CD4-positive, alpha-beta T cell treated with Interleukin-6 at 100 ng/mL for 8 hours (primary cell): ENCODE measurements at regions not wholly inside any gene's neighbourhood (a gene's known extent, or its start where the extent isn't known, plus 50 kb on each side); places are given as distances from the start of the nearest gene placed in this dataset.
"Not testable (repeated sequence)": the region's sequence is repeated elsewhere in the genome, so short reads cannot be mapped to it uniquely, and the experiment has no call there.

Source experiments
- DNase-seq: peaks from one replicate; pipeline ENCODE4 v3.0.0-alpha.2; 2020; ENCODE audit warnings: mixed read lengths, low spot score

DNA sequence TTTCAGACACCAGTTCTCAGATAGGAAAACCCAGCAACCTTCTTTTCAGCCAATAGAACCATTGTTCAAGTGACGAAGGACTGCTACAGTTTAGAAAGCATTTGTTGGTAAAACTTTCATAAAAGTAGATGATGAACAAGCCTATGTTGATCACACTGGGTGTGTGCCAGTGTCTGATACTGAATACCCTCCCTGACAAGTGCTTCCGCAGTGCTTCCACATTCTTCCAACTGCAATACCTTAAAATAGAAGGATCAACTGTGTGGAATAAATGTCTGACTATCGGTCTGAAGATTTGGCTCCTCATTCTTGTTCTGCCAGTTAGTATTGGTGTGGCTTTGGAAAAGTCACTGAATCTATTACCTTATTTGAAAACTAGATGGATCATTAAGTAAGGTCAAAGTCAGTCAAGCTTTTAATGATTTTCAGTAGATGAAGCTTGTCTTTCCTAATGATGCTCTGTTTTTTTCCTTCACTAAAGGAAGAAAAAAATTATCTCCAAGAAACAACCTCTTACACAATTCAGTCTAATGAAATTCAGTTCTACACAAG is 479.4 kb upstream of the CBLB start:
- DNase-seq = no peak

DNA sequence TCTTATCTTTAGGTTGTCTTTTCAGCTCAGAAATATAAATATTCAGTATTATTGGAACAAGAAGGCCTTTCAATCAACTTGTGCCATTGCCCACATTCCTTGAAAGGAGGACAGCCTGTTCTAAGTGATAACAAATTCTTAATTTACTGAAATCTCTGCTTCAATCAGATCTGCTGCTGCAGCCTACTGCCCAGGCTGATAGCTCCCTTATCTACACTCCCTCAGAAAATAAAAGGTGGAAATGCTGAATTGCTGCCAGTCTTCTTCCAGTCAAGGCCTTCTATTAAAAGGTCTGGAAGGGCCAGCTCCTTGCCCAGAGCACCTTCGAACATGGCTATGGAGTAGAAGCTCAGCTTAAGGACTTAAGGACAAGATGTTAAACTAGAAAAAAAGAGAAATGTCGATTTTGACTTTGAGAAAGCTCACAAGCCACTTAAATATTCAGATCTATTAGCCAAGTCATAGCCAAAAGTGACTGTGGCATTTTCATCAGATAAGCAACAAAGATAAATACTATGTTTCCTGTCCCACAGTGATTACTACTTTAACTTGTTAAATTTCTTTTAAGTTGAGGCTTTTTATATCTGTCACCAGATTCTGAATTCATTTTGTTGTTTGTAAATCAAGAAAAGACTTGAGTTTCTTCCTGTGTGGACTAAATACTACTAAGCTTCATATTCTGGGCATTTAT is 480.5 kb upstream of the CBLB start:
- DNase-seq = no peak

- no peak for DNase-seq
Observed at GRCh38 chr3:106355873-106356272, 487.1 kb upstream of the CBLB start.

DNA sequence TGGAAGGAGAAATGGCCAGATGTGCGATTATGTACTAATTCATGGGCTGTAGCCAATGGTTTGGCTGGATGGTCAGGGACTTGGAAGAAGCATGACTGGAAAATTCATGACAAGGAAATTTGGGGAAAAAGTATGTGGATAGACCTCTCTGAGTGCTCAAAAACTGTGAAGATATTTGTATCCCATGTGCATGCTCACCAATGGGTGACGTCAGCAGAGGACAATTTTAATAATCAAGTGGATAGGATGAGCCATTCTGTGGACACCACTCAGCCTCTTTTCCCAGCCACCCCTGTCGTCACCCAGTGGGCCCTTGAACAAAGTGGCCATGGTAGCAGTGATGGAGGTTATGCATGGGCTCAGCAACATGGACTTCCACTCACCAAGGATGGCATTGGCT is 490.9 kb upstream of the CBLB start:
- no peak for DNase-seq

- not testable (repeated sequence) for DNase-seq
Observed at GRCh38 chr3:106360901-106361300, 492.1 kb upstream of the CBLB start.

- DNase-seq = no peak
Observed at GRCh38 chr3:106364477-106364876, 495.7 kb upstream of the CBLB start.

DNA sequence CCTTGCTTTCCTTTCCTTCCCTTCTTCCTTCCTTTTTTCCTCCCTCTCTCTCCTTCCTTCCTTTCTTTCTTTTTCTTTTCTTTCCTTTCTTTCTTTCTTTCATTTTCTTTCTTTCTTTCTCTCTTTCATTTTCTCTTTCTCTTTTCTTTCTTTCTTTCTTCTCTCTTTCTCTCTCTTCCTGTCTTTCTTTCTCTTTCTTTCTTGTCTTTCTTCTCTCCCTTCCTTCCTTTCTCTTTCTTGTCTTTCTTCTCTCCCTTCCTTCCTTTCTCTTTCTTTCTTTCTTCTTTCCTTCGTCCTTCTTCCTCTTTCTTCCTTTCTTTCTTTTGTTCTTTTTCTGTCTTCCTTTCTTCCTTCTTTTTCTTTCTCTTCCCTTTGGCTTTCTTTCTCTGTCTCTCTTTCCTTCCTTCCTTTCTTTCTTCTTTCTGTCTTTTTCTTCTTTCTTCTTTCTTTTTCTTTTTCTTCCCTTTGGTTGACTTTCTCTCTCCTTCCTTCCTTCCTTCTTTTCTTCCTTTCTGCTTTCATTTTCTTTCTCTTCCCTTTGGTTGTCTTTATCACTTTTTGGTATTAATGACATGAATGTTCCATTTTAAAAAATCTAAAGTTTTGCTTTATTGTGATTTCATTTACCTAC is 496.4 kb upstream of the CBLB start:
- no peak for DNase-seq

DNA sequence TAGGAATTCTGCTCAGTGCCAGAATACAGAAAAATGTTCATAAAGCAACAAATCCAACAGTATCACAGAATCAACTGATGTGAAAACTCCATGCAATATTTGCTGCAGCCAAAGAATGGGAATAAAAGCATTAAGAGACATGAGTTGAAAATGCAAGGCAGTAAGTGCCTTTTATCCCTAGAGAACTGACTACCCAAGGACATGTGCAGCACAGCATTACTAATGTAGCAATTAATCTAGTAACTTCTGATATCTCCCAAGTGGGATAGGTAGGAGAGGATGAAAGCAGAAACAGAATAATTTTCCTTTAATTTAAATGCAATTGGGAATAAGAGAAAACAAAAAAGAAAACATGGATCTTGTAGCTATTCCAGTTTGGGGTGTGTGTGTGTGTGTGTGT is 497.5 kb upstream of the CBLB start:
- DNase-seq = no peak

- no peak for DNase-seq
Observed at GRCh38 chr3:106367496-106367895, 498.7 kb upstream of the CBLB start.

- DNase-seq = no peak
Observed at GRCh38 chr3:106371221-106371970, 502.6 kb upstream of the CBLB start.

DNA sequence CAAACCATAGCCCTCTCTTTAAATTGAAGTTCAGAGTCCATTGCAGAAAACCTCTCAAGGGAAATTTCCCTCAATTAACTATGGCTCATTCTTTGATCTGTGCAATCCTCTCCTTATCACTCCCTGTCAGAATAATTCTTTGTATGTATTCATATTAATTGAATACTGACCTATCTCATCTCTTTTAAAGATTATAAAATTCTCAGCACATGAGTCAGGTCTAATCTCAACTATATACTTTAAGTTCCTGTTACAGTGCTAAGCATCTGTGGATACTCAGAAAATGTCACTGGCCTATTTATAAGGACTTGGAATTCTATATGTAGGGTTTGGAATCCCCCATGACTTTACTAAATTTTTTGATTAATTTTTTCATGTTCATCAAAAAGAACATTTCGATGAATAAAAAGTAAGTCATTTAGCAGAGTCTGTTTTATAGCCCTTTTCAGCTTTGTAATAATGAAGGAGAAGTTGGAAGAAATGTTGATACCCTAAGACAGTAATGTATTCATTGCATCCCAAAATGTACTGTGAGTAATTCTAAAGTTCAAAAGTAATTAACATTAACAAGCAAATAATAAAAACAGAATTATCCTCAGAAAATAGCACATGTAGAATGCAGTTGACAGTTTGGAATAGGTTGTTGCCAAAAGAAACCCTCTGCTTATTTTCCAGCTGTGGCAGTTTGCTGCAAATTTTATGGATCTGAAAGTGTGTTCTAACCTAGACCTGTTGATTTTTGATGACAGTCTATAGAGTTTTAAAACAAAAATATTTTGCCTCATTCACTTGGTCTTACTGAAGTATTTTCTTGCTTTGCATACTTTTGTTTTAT is 503.4 kb upstream of the CBLB start:
- DNase-seq = no peak

DNA sequence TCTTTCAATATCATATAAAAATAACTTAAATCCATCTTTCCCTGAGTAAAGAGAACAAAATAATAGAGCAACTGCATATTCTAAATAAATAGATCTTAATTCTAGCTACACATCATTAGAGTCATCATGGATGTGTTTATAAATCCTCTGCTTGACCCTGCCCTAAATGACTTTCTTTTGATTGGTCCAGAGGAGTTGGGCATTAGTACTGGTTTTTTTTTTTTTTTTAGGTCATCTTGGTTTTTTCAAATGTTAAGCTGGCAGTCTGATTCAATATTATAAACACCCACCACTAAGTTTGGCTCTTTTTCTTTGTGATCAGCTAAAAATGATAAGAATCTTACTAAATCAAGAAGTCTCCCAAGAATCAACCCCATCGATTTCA is 504.0 kb upstream of the CBLB start:
- no peak for DNase-seq

GRCh38 chr3:106376016-106376570 is 507.3 kb upstream of the CBLB start:
- no peak for DNase-seq

DNA sequence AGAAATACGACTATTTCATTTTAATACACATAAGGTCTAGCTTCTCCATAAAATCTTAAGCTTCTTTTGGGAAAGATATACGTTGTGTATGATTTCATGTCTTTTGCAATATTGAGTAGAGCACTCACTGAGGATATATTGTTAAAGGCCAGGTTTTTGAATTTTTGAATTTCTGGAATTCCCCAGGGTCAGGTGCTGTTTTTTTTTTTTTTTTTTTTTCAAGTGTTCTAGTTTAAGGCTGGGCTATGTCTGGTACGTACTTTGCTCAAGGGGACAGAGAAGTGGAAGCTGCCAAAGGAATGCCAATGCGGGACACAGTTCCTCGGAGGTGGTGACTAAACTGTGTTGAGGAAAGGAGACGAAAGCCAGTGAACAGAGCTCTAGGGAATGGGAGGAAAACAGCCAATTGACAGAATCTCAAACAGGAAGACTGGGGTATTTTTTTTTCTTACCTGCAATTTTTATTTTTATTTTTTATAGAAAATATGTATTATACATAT is 510.5 kb upstream of the CBLB start:
- DNase-seq = no peak

GRCh38 chr3:106380232-106380631 is 511.4 kb upstream of the CBLB start:
- no peak for DNase-seq

- DNase-seq = no peak
Observed at GRCh38 chr3:106381286-106381938, 512.6 kb upstream of the CBLB start.

DNA sequence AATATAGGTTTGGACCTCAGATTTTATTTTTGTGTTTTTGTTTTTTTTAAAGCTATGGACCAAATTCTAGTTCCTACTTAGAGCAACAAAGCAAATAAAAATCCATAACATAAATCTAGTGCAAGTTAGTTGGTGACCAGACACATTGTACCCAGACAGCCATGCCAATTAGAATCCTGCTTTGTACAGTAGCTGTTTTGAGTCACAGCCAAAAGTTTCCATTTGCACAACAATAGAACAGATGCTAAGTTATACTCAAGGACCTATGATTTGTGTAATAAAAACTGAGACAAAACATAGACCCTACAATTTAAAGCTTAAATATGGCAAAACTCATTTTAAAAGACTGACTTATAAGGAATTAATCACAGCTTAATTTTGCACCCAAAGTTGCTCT is 513.1 kb upstream of the CBLB start:
- no peak for DNase-seq

DNA sequence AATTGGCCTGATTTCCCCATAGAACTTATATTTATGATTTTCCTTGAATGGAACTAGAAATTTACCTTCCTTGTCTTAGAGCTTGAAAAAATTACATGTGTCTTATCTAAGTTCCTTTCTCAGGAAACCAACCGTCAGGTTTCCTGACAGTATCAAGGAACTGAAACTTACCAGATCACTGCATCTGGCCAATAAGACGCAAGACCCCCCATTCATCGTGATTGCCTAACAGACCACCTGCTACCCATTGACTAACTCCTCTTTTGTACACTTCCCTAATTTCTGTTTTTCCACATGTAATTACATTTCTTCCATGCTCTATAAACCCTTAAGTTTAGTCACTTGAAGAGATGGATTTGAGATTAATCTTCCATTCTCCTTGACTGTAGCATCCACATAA is 517.2 kb upstream of the CBLB start:
- no peak for DNase-seq

- DNase-seq = no peak
Observed at GRCh38 chr3:106392915-106393314, 524.1 kb upstream of the CBLB start.

DNA sequence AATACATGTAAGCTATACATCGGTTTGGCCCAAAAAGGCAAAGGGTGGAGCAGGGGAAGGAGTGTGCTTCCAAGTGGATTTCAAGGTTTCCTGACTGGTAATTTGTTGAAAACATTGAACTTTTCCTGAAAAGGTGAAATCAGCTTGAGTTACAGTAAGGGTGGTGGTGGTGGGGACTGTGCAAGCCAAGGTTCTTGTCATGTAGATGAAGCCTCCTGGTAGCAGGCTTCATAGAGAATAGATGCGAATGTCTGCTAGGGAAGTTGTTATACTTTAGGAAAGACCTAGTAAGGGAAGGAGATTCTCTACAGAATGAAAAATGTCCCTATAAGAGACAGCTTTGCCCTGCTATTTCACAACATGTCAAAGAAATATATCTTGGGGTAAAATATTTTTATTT is 528.2 kb upstream of the CBLB start:
- no peak for DNase-seq
